ENCODE measurements at regions not wholly inside any gene's neighbourhood (a gene's known extent, or its start where the extent isn't known, plus 50 kb on each side); places are given as distances from the start of the nearest gene placed in this dataset.

DNA sequence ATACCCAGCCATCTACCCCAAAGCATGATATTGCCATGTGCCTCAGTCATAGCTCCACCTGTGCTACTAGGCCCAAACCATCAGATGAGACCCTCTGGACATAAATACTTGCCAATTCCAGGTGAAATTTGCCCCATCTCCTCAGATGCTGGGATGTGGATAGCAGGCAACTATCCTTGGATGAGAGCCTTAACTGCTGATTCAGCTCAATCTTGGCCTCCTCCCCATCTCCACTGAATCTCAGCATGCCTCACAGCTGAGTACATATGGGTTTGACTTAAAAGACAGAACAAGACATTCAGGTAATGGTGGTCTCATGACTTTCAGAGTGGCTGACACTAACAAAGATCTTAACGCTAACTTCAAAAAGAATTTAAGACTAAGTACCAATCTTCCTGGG, 50.8 kb upstream of the KLHL13 start:
- Mint-ChIP-seq H3K4me1 (no peaks in the 10 kb centered on the region), H3K4me3 (no peak overlapping the region), H3K27ac (ENCODE audit: unreplicated experiment) (no peak overlapping the region), H3K36me3 (ENCODE audit: low read depth) (no peaks in the 10 kb centered on the region), H3K9me3 (peaks cover 5% of the 10 kb centered on the region), H3K27me3 (ENCODE audit: low read depth) (no peaks in the 10 kb centered on the region)
- no peak for TF ChIP-seq CTCF (conservative IDR thresholded peaks at IDR 0.05)
- no peak for DNase-seq (ENCODE audit: low read depth, low spot score)

DNA sequence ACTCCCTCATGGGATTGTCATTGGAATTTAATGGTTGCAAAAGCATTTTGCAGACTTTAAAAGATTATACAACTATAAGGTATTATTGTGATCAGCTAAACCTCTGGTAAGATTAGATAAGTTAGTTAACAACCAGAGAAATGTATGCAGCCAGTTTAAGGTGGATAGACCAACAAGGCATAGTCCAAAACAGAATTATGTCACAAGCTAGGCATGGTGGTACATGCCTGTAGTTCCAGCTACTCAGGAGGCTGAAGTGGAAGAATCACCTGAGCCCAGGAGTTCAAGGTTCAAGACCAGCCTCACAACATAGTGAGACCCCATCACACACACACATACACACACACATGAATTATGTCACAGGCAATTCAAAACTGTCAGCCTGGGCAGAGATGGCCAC, 54.7 kb upstream of the KLHL13 start:
- no peak for DNase-seq (ENCODE audit: low read depth, low spot score)
- TF ChIP-seq CTCF (conservative IDR thresholded peaks at IDR 0.05) = no peak
- no peaks in the 10 kb centered on the region for H3K27me3 Mint-ChIP-seq (ENCODE audit: low read depth)
- H3K4me1 Mint-ChIP-seq = no peaks in the 10 kb centered on the region
- H3K4me3 Mint-ChIP-seq = no peak overlapping the region
- H3K27ac Mint-ChIP-seq (ENCODE audit: unreplicated experiment) = no peak overlapping the region
- H3K9me3 Mint-ChIP-seq = peaks cover 5% of the 10 kb centered on the region
- no peaks in the 10 kb centered on the region for H3K36me3 Mint-ChIP-seq (ENCODE audit: low read depth)

DNA sequence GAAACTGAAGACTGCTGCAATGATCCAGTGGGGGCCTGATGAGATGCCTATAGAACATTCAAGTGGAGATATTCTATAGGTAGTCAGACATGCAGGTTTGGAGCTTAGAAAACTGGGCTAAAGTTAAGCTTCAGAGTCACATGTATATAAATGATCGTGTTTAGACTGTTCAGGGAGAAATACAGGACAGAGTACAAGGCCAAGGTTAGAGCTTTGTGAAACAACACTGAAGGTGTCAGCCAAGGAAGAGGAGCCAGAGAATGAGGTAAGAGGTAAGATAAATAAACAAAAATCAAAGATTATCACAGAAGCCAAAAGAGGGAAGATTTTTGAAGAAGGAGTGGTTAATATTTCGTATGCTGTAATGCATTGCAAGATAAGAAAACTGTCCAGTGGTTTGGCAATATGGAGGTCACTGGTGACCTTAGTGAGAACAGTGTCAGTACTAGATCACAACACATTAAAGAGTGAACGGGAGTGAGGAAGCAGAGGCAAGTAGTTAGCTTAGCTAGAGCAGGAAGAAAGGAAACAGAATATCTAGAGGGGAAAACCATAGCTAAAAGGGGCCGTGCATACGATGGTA, 58.0 kb upstream of the KLHL13 start:
- no peak overlapping the region for H3K27ac Mint-ChIP-seq (ENCODE audit: unreplicated experiment)
- H3K4me1 Mint-ChIP-seq = no peaks in the 10 kb centered on the region
- no peak for TF ChIP-seq CTCF (conservative IDR thresholded peaks at IDR 0.05)
- peaks cover 2% of the 10 kb centered on the region for H3K9me3 Mint-ChIP-seq
- no peak overlapping the region for H3K4me3 Mint-ChIP-seq
- H3K27me3 Mint-ChIP-seq (ENCODE audit: low read depth) = no peaks in the 10 kb centered on the region
- no peaks in the 10 kb centered on the region for H3K36me3 Mint-ChIP-seq (ENCODE audit: low read depth)
- DNase-seq (ENCODE audit: low read depth, low spot score) = no peak

GRCh38 chrX:118177708-118178107, 61.1 kb upstream of the KLHL13 start:
- H3K36me3 Mint-ChIP-seq (ENCODE audit: low read depth) = no peaks in the 10 kb centered on the region

GRCh38 chrX:118178450-118178849, 61.8 kb upstream of the KLHL13 start:
- no peak overlapping the region for H3K27ac Mint-ChIP-seq (ENCODE audit: unreplicated experiment)
- no peaks in the 10 kb centered on the region for H3K36me3 Mint-ChIP-seq (ENCODE audit: low read depth)
- no peak for TF ChIP-seq CTCF (conservative IDR thresholded peaks at IDR 0.05)
- H3K4me1 Mint-ChIP-seq = no peaks in the 10 kb centered on the region
- no peak overlapping the region for H3K4me3 Mint-ChIP-seq
- no peak for DNase-seq (ENCODE audit: low read depth, low spot score)
- peaks cover 5% of the 10 kb centered on the region for H3K9me3 Mint-ChIP-seq
- H3K27me3 Mint-ChIP-seq (ENCODE audit: low read depth) = no peaks in the 10 kb centered on the region

More at GRCh38 chrX:118177708-118178107, 61.1 kb upstream of the KLHL13 start:
- Mint-ChIP-seq H3K27ac (ENCODE audit: unreplicated experiment) (no peak overlapping the region), H3K9me3 (peaks cover 5% of the 10 kb centered on the region), H3K4me3 (no peak overlapping the region), H3K27me3 (ENCODE audit: low read depth) (no peaks in the 10 kb centered on the region), H3K4me1 (no peaks in the 10 kb centered on the region)
- no peak for TF ChIP-seq CTCF (conservative IDR thresholded peaks at IDR 0.05)
- DNase-seq (ENCODE audit: low read depth, low spot score) = no peak

Measured in neural crest cell (in vitro differentiated cells).